ENCODE measurements at regions not wholly inside any gene's neighbourhood (a gene's known extent, or its start where the extent isn't known, plus 50 kb on each side); places are given as distances from the start of the nearest gene placed in this dataset.

DNA sequence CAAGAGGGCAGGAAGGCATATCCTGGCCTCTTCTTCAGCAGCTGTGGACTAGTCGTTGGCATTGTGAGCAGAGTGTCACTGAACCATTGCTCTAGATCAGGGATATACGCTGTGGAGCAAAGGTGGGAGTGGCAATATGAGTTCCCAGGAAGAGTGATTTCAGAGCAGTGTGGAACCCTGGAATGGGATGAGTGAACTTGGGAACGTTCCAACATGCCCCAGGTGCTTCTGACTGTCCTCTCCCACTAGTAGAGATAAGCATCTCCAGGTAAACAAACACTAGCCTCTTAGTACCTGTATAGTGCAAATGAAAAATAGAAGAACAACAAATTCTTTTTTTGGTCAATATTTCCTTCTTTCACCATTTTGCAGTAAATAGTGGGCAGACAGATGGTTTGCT lies 123.6 kb upstream of the VEPH1 start:
- intact Hi-C loops (cut with DNase I): no loop called here
- H3K36me3 ChIP-seq: no peaks in the 10 kb centered on the region
- H3K27ac ChIP-seq: no peak overlapping the region
- no peak for TF ChIP-seq CTCF (IDR thresholded peaks at IDR 0.05)
- no peak for FAIRE-seq
- DNase-seq: no peak
- no peaks in the 10 kb centered on the region for H3K9me3 ChIP-seq
- 34 to 44% methylated on average over 3 of the region's 3 CpGs for WGBS, 2 donors
- no peak for ATAC-seq
- H3K27me3 ChIP-seq: peaks cover 0 to 4% (median 2%) of the 10 kb centered on the region in 4 donors
- no peaks in the 10 kb centered on the region for H3K4me1 ChIP-seq
- H3K4me3 ChIP-seq: no peak overlapping the region

GRCh38 chr3:157624801-157625200 lies 121.6 kb upstream of the VEPH1 start:
- Histone ChIP-seq H3K4me3 (no peak overlapping the region), H3K9me3 (no peaks in the 10 kb centered on the region), H3K27ac (no peak overlapping the region), H3K4me1 (no peaks in the 10 kb centered on the region), H3K36me3 (no peaks in the 10 kb centered on the region), H3K27me3 (peaks cover 0 to 4% (median 2%) of the 10 kb centered on the region in 4 donors)
- DNase-seq: no peak
- no peak for ATAC-seq
- WGBS, 2 donors: 55 to 66% methylated on average over 2 of the region's 2 CpGs
- FAIRE-seq: no peak
- intact Hi-C loops (cut with DNase I): no loop called here
- TF ChIP-seq CTCF (IDR thresholded peaks at IDR 0.05): no peak

- intact Hi-C loops (cut with DNase I): loop anchor here in 1 of 3 donors (5.0 kb wide), 1 partner anchor 818 kb away; no protein-coding TSS in a partner anchor
- Histone ChIP-seq H3K4me1 (peaks cover 0 to 2% (median 0%) of the 10 kb centered on the region in 3 donors), H3K27ac (no peak overlapping the region), H3K9me3 (no peaks in the 10 kb centered on the region), H3K4me3 (no peak overlapping the region), H3K27me3 (no peaks in the 10 kb centered on the region), H3K36me3 (no peaks in the 10 kb centered on the region)
- no peak for DNase-seq
- TF ChIP-seq CTCF (IDR thresholded peaks at IDR 0.05): no peak
- no peak for FAIRE-seq
- WGBS, 2 donors: 62 to 81% methylated on average over 4 of the region's 4 CpGs
- no peak for ATAC-seq
Measured at GRCh38 chr3:157618886-157619285, 115.7 kb upstream of the VEPH1 start.

- peak; percentile 81 to 89 (median 86) for ATAC-seq
- DNase-seq: peak in 2 of 6 donors; percentile 24
- TF ChIP-seq CTCF (IDR thresholded peaks at IDR 0.05): peak; percentile 42 to 67 (median 56)
- H3K36me3 ChIP-seq: no peaks in the 10 kb centered on the region
- H3K4me1 ChIP-seq: peaks cover 0 to 2% (median 0%) of the 10 kb centered on the region in 3 donors
- WGBS, 2 donors: 18 to 20% methylated on average over 6 of the region's 6 CpGs
- H3K9me3 ChIP-seq: no peaks in the 10 kb centered on the region
- peak; percentile 72 for FAIRE-seq
- H3K27me3 ChIP-seq: no peaks in the 10 kb centered on the region
- intact Hi-C loops (cut with DNase I): loop anchor here in 1 of 3 donors (5.0 kb wide), 1 partner anchor 819 kb away; no protein-coding TSS in a partner anchor
- H3K27ac ChIP-seq: no peak overlapping the region
- no peak overlapping the region for H3K4me3 ChIP-seq
Measured at GRCh38 chr3:157618075-157618760, 115.0 kb upstream of the VEPH1 start.

- no peak overlapping the region for H3K4me3 ChIP-seq
- peaks cover 0 to 2% (median 0%) of the 10 kb centered on the region in 3 donors for H3K4me1 ChIP-seq
- no peak for DNase-seq
- no peaks in the 10 kb centered on the region for H3K9me3 ChIP-seq
- no peaks in the 10 kb centered on the region for H3K36me3 ChIP-seq
- no peaks in the 10 kb centered on the region for H3K27me3 ChIP-seq
- no peak for TF ChIP-seq CTCF (IDR thresholded peaks at IDR 0.05)
- no peak for FAIRE-seq
- intact Hi-C loops (cut with DNase I): loop anchor here in 1 of 3 donors (5.0 kb wide), 1 partner anchor 822 kb away; no protein-coding TSS in a partner anchor
- ATAC-seq: no peak
- WGBS, 2 donors: 34 to 41% methylated on average over 2 of the region's 2 CpGs
- no peak overlapping the region for H3K27ac ChIP-seq
Measured at GRCh38 chr3:157614896-157615295, 111.7 kb upstream of the VEPH1 start.

Data from pancreas (tissue), 10 donors.